ENCODE measurements at regions not wholly inside any gene's neighbourhood (a gene's known extent, or its start where the extent isn't known, plus 50 kb on each side); places are given as distances from the start of the nearest gene placed in this dataset.

- TF ChIP-seq CTCF (conservative IDR thresholded peaks at IDR 0.05; ENCODE audit: low read length) (no peak), EZH2phosphoT487 (IDR thresholded peaks at IDR 0.05; ENCODE audit: borderline replicate concordance) (no peak)
Observed at GRCh38 chr15:86018679-86019078, 61.0 kb upstream of the AGBL1 start.

Measured in Loucy (cell line).